Activated CD8-positive, alpha-beta memory T cell treated with anti-CD3 and anti-CD28 coated beads for 36 hours (primary cell): ENCODE measurements at regions not wholly inside any gene's neighbourhood (a gene's known extent, or its start where the extent isn't known, plus 50 kb on each side); places are given as distances from the start of the nearest gene placed in this dataset.

Source experiments
- CTCF ChIA-PET: fragments of 350-600 bp; sonication (Branson Sonifier 250); formaldehyde crosslinking; loops from one replicate; lab custom pipeline; 2021; ENCODE audit warnings: antibody characterized with exemption; lab: Charles Lee
- POLR2A ChIA-PET: fragments of 350-600 bp; sonication (Branson Sonifier 250); formaldehyde crosslinking; loops from one replicate; lab custom pipeline; 2021; ENCODE audit warnings: antibody characterized with exemption; lab: Charles Lee

- CTCF ChIA-PET, result no interaction called here
- POLR2A ChIA-PET, result no interaction called here
Observed at GRCh38 chr2:129262934-129263333, 716.5 kb upstream of the RAB6C start.

GRCh38 chr2:129263939-129264338, 715.5 kb upstream of the RAB6C start:
- CTCF ChIA-PET, result no interaction called here
- POLR2A ChIA-PET, result no interaction called here

GRCh38 chr2:129267559-129267958, 711.9 kb upstream of the RAB6C start:
- ChIA-PET CTCF (no interaction called here), POLR2A (no interaction called here)

- ChIA-PET CTCF (no interaction called here), POLR2A (no interaction called here)
Observed at GRCh38 chr2:129273266-129274037, 706.0 kb upstream of the RAB6C start.

GRCh38 chr2:129274038-129274415, 705.4 kb upstream of the RAB6C start:
- ChIA-PET POLR2A (no interaction called here), CTCF (no interaction called here)

- ChIA-PET CTCF (no interaction called here), POLR2A (no interaction called here)
Observed at GRCh38 chr2:129274918-129275317, 704.5 kb upstream of the RAB6C start.

- ChIA-PET POLR2A (no interaction called here), CTCF (no interaction called here)
Observed at GRCh38 chr2:129275706-129276105, 703.8 kb upstream of the RAB6C start.

- ChIA-PET POLR2A (no interaction called here), CTCF (no interaction called here)
Observed at GRCh38 chr2:129276978-129277584, 702.4 kb upstream of the RAB6C start.

GRCh38 chr2:129277585-129277981, 701.9 kb upstream of the RAB6C start:
- ChIA-PET CTCF (no interaction called here), POLR2A (no interaction called here)

GRCh38 chr2:129281791-129282530, 697.5 kb upstream of the RAB6C start:
- CTCF ChIA-PET, result no interaction called here

GRCh38 chr2:129285012-129285411, 694.5 kb upstream of the RAB6C start:
- CTCF ChIA-PET, result no interaction called here
- POLR2A ChIA-PET, result no interaction called here

More at GRCh38 chr2:129281791-129282530, 697.5 kb upstream of the RAB6C start:
- POLR2A ChIA-PET, result no interaction called here

GRCh38 chr2:129293326-129293725, 686.1 kb upstream of the RAB6C start:
- POLR2A ChIA-PET, result no interaction called here
- CTCF ChIA-PET, result no interaction called here

GRCh38 chr2:129296396-129296795, 683.1 kb upstream of the RAB6C start:
- ChIA-PET POLR2A (no interaction called here), CTCF (no interaction called here)

- CTCF ChIA-PET, result no interaction called here
- POLR2A ChIA-PET, result no interaction called here
Observed at GRCh38 chr2:129296806-129297205, 682.7 kb upstream of the RAB6C start.

GRCh38 chr2:129297430-129297829, 682.0 kb upstream of the RAB6C start:
- ChIA-PET POLR2A (no interaction called here), CTCF (no interaction called here)

- ChIA-PET CTCF (no interaction called here), POLR2A (no interaction called here)
Observed at GRCh38 chr2:129299338-129299737, 680.1 kb upstream of the RAB6C start.

- ChIA-PET CTCF (no interaction called here), POLR2A (no interaction called here)
Observed at GRCh38 chr2:129299756-129300155, 679.7 kb upstream of the RAB6C start.

- ChIA-PET POLR2A (no interaction called here), CTCF (no interaction called here)
Observed at GRCh38 chr2:129300456-129300855, 679.0 kb upstream of the RAB6C start.

GRCh38 chr2:129301431-129301913, 678.0 kb upstream of the RAB6C start:
- POLR2A ChIA-PET, result no interaction called here
- CTCF ChIA-PET, result no interaction called here

- CTCF ChIA-PET, result no interaction called here
- POLR2A ChIA-PET, result no interaction called here
Observed at GRCh38 chr2:129302106-129302505, 677.4 kb upstream of the RAB6C start.
